Activated B cell treated with CpG ODN at 0.5 μM for 24 hours (primary cell): ENCODE measurements at regions not wholly inside any gene's neighbourhood (a gene's known extent, or its start where the extent isn't known, plus 50 kb on each side); places are given as distances from the start of the nearest gene placed in this dataset.

ENCODE experiments used
- ATAC-seq: fragments of 200-7000 bp; cut with Tn5 transposase; one replicate; pipeline ENCODE4 v1.10.0; 2021; ENCODE audit warnings: low read depth, mild to moderate bottlenecking, moderate library complexity
- CTCF ChIA-PET: fragments of 350-600 bp; sonication (Branson Sonifier 250); formaldehyde crosslinking; loops from one replicate; lab custom pipeline; 2021; ENCODE audit warnings: antibody characterized with exemption; lab: Charles Lee
- POLR2A ChIA-PET: fragments of 350-600 bp; sonication (Branson Sonifier 250); formaldehyde crosslinking; loops from one replicate; lab custom pipeline; 2021; ENCODE audit warnings: antibody characterized with exemption; lab: Charles Lee
- DNase-seq: peaks from one replicate; pipeline ENCODE4 v3.0.0; 2022
- H3K27ac Mint-ChIP-seq: one replicate; pipeline ENCODE4 v1.8.0; 2020; ENCODE audit warnings: mixed read lengths
- H3K27me3 Mint-ChIP-seq: one replicate; pipeline ENCODE4 v1.8.0; 2021; ENCODE audit warnings: mixed read lengths
- H3K36me3 Mint-ChIP-seq: one replicate; pipeline ENCODE4 v1.8.0; 2021; ENCODE audit warnings: low read depth, mixed read lengths
- H3K4me1 Mint-ChIP-seq: one replicate; pipeline ENCODE4 v1.8.0; 2021; ENCODE audit warnings: mixed read lengths
- H3K4me3 Mint-ChIP-seq: one replicate; pipeline ENCODE4 v1.8.0; 2020; ENCODE audit warnings: mild to moderate bottlenecking, mixed read lengths
- H3K9me3 Mint-ChIP-seq: one replicate; pipeline ENCODE4 v1.8.0; 2020; ENCODE audit warnings: mixed read lengths
- CTCF ChIP-seq: fragments of 200-600 bp; IDR thresholded peaks from one replicate; pipeline ENCODE4 v1.8.0; 2022; ENCODE audit warnings: antibody characterized with exemption, mild to moderate bottlenecking
- intact Hi-C: fragments of 100-400 bp; cut with micrococcal nuclease; formaldehyde crosslinking; loops from one replicate; pipeline ENCODE4 v1.15.1; 2024

GRCh38 chr6:12473494-12473893, 183.3 kb downstream of the EDN1 start:
- Mint-ChIP-seq H3K36me3 (no peaks in the 10 kb centered on the region), H3K27ac (no peak overlapping the region), H3K4me1 (no peaks in the 10 kb centered on the region), H3K27me3 (peaks cover 4% of the 10 kb centered on the region), H3K4me3 (no peak overlapping the region), H3K9me3 (no peaks in the 10 kb centered on the region)
- no peak for ATAC-seq
- no peak for DNase-seq
- POLR2A ChIA-PET, result no interaction called here
- TF ChIP-seq CTCF, result no peak
- intact Hi-C loops, result no loop called here
- CTCF ChIA-PET, result no interaction called here

- TF ChIP-seq CTCF, result no peak
- Mint-ChIP-seq H3K9me3 (no peaks in the 10 kb centered on the region), H3K36me3 (no peaks in the 10 kb centered on the region), H3K27ac (no peak overlapping the region), H3K4me3 (no peak overlapping the region), H3K4me1 (no peaks in the 10 kb centered on the region), H3K27me3 (peaks cover 2% of the 10 kb centered on the region)
- ATAC-seq, result no peak
- intact Hi-C loops, result no loop called here
- POLR2A ChIA-PET, result no interaction called here
- DNase-seq, result no peak
- CTCF ChIA-PET, result no interaction called here
Measured at GRCh38 chr6:12474167-12475140, 184.3 kb downstream of the EDN1 start.

GRCh38 chr6:12476484-12476883, 186.3 kb downstream of the EDN1 start:
- Mint-ChIP-seq H3K36me3 (no peaks in the 10 kb centered on the region), H3K9me3 (no peaks in the 10 kb centered on the region), H3K4me1 (no peaks in the 10 kb centered on the region), H3K27me3 (peaks cover 2% of the 10 kb centered on the region), H3K4me3 (no peak overlapping the region), H3K27ac (no peak overlapping the region)
- no peak for TF ChIP-seq CTCF
- ATAC-seq, result no peak
- intact Hi-C loops, result no loop called here
- ChIA-PET POLR2A (no interaction called here), CTCF (no interaction called here)
- no peak for DNase-seq

- Mint-ChIP-seq H3K27me3 (peaks cover 2% of the 10 kb centered on the region), H3K4me3 (no peak overlapping the region), H3K4me1 (peaks cover under 1% of the 10 kb centered on the region), H3K27ac (no peak overlapping the region), H3K9me3 (no peaks in the 10 kb centered on the region), H3K36me3 (no peaks in the 10 kb centered on the region)
- intact Hi-C loops, result no loop called here
- TF ChIP-seq CTCF, result no peak
- DNase-seq (no peak), ATAC-seq (no peak)
- CTCF ChIA-PET, result no interaction called here
- POLR2A ChIA-PET, result no interaction called here
Measured at GRCh38 chr6:12477616-12478015, 187.5 kb downstream of the EDN1 start.

GRCh38 chr6:12478921-12479320, 188.8 kb downstream of the EDN1 start:
- H3K27me3 Mint-ChIP-seq, result peaks cover 1% of the 10 kb centered on the region
- CTCF ChIA-PET, result no interaction called here
- no peaks in the 10 kb centered on the region for H3K36me3 Mint-ChIP-seq
- TF ChIP-seq CTCF, result no peak
- H3K9me3 Mint-ChIP-seq, result no peaks in the 10 kb centered on the region
- POLR2A ChIA-PET, result no interaction called here
- DNase-seq (no peak), ATAC-seq (no peak)
- H3K27ac Mint-ChIP-seq, result no peak overlapping the region
- H3K4me1 Mint-ChIP-seq, result peaks cover 12% of the 10 kb centered on the region
- H3K4me3 Mint-ChIP-seq, result no peak overlapping the region
- intact Hi-C loops, result no loop called here
